Aorta (tissue), 5 donors: ENCODE measurements at regions not wholly inside any gene's neighbourhood (a gene's known extent, or its start where the extent isn't known, plus 50 kb on each side); places are given as distances from the start of the nearest gene placed in this dataset.

Experiments used
- ATAC-seq: fragments of 200-7000 bp; cut with Tn5 transposase; one replicate; pipeline ENCODE4 v1.9.1; 2022; ENCODE audit warnings: moderate library complexity; ENCODE audit not compliant: low FRiP score
- DNase-seq, 2 donors: peaks; one replicate each; pipeline ENCODE4 v3.0.0-alpha.2; 2020
- H3K27ac ChIP-seq, 2 donors: one replicate each; pipeline ENCODE4 v1.5.1; 2013; ENCODE audit warnings: low read length in 2 of 2, mild to moderate bottlenecking in 2 of 2, moderate library complexity in 2 of 2, control low read depth in 1 of 2, inconsistent platforms in 1 of 2, low read depth in 1 of 2
- H3K27me3 ChIP-seq, 2 donors: one replicate each; pipeline ENCODE4 v1.6.1; 2013; ENCODE audit warnings: control low read depth in 1 of 2, low read length in 1 of 2, mild to moderate bottlenecking in 1 of 2, moderate library complexity in 1 of 2; ENCODE audit not compliant: insufficient read depth in 2 of 2, control insufficient read depth in 1 of 2
- H3K36me3 ChIP-seq, 2 donors: one replicate each; pipeline ENCODE4 v1.6.1; 2013; ENCODE audit warnings: control low read depth in 1 of 2, low read length in 1 of 2, mild to moderate bottlenecking in 1 of 2; ENCODE audit not compliant: insufficient read depth in 2 of 2, control insufficient read depth in 1 of 2
- H3K4me1 ChIP-seq, 2 donors: one replicate each; pipeline ENCODE4 v1.6.1; 2013; ENCODE audit warnings: low read length in 2 of 2, control low read depth in 1 of 2, mild to moderate bottlenecking in 1 of 2, moderate library complexity in 1 of 2; ENCODE audit not compliant: insufficient read depth in 2 of 2, control insufficient read depth in 1 of 2
- H3K4me3 ChIP-seq, 2 donors: one replicate each; pipeline ENCODE4 v1.5.1; 2013; ENCODE audit warnings: low read length in 2 of 2, control low read depth in 1 of 2, mild to moderate bottlenecking in 1 of 2
- H3K9me3 ChIP-seq: one replicate; pipeline ENCODE4 v1.6.1; 2013; ENCODE audit warnings: mild to moderate bottlenecking, low read length; ENCODE audit not compliant: control insufficient read depth
- WGBS, 2 donors: extraction: QIAGEN DNeasy Blood & Tissue Kit; methylation state at CpG; one replicate each; pipeline ENCODE4 v1.1.7; 2013; 5-methylcytosine and 5-hydroxymethylcytosine counted together
- intact Hi-C, 2 donors: fragments of 100-400 bp; cut with DNase I; formaldehyde crosslinking; loops; one replicate each; pipeline versions ENCODE4 v1.14.2 to v1.15.0; 2022
- donor health status: healthy with polysubstance abuse.
- donor health status: Bipolar disorder and iron deficiency.
- donor health status: DM: no; HTN: no; CAD: no.
- donor health status: DM: no; HTN: no; CAD: no.
- donor health status: DM: yes; HTN: yes; CAD: no.

DNA sequence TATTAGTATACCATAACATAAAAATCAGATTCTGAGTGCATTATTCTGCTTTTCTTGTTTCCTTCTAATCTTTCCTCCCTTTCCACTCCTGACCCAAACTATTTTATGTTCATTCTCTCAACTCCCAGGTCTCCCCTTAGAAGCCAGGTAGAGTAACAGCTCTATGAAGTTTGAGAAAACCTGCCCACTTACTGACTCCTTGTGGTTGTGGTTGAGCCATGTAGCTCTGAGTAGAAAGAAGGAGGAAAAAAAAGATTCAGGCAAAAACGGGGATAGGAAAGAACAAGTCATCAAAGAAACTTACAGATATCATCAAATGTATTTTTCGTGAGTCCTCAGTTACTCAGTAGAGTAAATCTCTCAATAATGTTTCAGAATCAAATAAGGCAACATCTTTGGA, 216.7 kb downstream of the PMP22 start:
- H3K4me3 ChIP-seq, result no peak overlapping the region
- H3K9me3 ChIP-seq, result peaks cover 2% of the 10 kb centered on the region
- no peak overlapping the region for H3K27ac ChIP-seq
- H3K27me3 ChIP-seq, result no peaks in the 10 kb centered on the region
- 47 to 52% methylated on average over 2 of the region's 2 CpGs for WGBS, 2 donors
- no peak for ATAC-seq
- intact Hi-C loops, result no loop called here
- no peak for DNase-seq
- H3K36me3 ChIP-seq, result no peaks in the 10 kb centered on the region
- no peaks in the 10 kb centered on the region for H3K4me1 ChIP-seq

DNA sequence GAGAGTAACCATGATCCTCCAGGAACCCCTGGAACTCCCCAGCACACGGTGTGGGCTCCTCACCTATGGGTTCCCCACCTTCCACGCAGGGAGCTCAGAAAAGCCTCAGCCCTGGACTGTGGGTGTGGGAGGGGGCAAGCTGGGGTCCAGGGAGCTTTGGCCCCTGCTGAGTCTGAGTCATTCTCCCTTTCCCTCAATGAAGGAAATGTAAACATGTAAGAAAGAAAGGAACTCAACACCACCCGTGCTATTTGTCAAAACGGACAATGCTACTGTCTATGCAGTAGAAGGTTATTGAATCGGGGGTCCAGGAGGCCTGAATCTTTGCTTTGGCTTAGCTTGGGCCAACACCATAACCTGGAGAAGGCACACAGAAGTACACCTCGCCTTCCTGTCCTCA, 222.8 kb downstream of the PMP22 start:
- no peak overlapping the region for H3K4me3 ChIP-seq
- intact Hi-C loops, result no loop called here
- no peaks in the 10 kb centered on the region for H3K4me1 ChIP-seq
- H3K36me3 ChIP-seq, result no peaks in the 10 kb centered on the region
- H3K27ac ChIP-seq, result no peak overlapping the region
- no peaks in the 10 kb centered on the region for H3K27me3 ChIP-seq
- 70 to 72% methylated on average over 6 of the region's 6 CpGs for WGBS, 2 donors
- DNase-seq (no peak), ATAC-seq (no peak)
- H3K9me3 ChIP-seq, result no peaks in the 10 kb centered on the region

DNA sequence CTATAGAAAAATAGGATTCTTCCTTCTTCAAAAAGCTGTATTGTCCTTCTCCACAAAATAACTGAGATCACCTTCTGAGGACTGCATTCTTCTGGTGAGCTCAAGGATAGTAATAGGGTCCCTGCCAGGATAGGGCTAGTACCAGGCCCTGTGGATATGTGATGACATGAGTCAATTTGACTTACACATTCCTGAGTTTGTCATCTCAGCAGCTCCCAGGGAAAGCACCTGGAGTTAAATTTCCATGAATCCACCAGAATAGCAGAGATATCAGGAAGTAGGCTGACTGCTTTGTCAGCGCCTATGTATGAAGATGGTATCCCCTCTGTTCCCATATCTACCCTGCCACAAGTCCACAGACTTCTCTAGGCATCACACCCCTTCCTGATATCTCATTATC, 225.8 kb downstream of the PMP22 start:
- Histone ChIP-seq H3K27me3 (no peaks in the 10 kb centered on the region), H3K4me3 (no peak overlapping the region), H3K4me1 (no peaks in the 10 kb centered on the region), H3K9me3 (no peaks in the 10 kb centered on the region), H3K27ac (no peak overlapping the region), H3K36me3 (no peaks in the 10 kb centered on the region)
- whole genome bisulfite sequencing, 2 donors, result 90 to 92% methylated on average over 1 of the region's 1 CpG
- ATAC-seq, result no peak
- DNase-seq, result no peak
- intact Hi-C loops, result no loop called here

DNA sequence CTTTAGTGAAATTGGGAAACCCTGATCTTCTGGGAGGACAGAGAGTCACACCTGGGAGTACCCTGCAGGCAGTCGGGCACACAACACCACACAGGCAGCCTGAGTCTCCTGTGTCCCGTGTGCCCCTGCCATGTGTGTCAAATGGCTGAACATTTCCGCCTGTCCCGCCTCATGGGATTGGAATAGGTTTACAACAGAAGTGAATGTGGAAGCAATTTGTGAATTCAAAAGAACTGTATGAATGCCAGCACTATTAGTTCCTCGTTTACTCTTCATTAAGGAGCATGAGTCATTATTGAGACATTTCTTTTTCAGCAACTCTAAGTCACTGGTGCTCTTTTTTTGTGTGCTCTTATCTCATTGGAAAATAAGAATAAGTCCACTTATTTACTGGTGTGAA, 226.5 kb downstream of the PMP22 start:
- peak in 1 of 2 donors; percentile 25 for DNase-seq
- no peaks in the 10 kb centered on the region for H3K9me3 ChIP-seq
- WGBS, 2 donors, result 73 to 79% methylated on average over 5 of the region's 5 CpGs
- H3K4me1 ChIP-seq, result no peaks in the 10 kb centered on the region
- H3K36me3 ChIP-seq, result no peaks in the 10 kb centered on the region
- ATAC-seq, result no peak
- no peak overlapping the region for H3K27ac ChIP-seq
- H3K4me3 ChIP-seq, result no peak overlapping the region
- intact Hi-C loops, result no loop called here
- no peaks in the 10 kb centered on the region for H3K27me3 ChIP-seq

DNA sequence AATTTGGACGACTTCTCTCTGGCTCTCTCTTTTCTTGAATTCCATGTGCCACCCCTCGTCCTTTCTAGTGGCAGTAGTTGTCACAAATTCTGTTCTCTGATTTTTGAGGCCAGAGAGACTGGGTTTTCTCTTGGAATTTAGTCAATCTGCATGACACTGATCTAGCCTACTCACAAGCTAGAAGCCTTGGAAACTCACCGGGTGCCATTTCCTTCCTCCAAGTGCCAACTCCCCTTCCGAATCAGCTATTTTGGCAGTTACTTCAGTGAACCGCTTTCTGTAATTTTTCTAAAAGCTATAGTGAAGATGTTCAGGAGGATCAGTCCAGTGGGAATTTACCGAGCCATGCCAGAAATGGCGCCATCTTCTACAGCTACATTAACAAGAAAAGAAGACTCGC, 228.9 kb downstream of the PMP22 start:
- ATAC-seq (no peak), DNase-seq (no peak)
- Histone ChIP-seq H3K27me3 (no peaks in the 10 kb centered on the region), H3K4me3 (no peak overlapping the region), H3K36me3 (no peaks in the 10 kb centered on the region), H3K4me1 (no peaks in the 10 kb centered on the region), H3K9me3 (no peaks in the 10 kb centered on the region), H3K27ac (no peak overlapping the region)
- intact Hi-C loops, result no loop called here
- WGBS, 2 donors, result 62 to 72% methylated on average over 8 of the region's 8 CpGs

DNA sequence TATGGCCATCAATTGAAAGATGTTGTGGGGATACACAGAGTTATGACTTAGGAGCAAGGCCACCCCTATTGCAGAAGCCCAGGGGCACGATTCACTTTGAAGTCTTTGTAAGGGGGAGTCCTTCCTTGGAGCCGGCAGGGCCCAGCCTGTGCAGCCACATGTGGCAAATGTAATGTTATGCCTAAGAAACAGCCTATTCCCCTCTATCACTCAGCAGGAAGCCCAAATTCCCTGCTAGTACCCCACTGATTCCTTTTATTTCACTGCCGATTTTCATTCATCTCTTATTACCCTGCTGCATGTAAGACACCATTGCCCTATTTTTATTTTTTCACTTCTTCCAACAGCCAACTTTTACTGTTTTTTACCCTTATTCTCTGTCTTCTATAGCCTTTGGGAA, 233.2 kb downstream of the PMP22 start:
- no peak for ATAC-seq
- WGBS, 2 donors, result 37 to 38% methylated on average over 3 of the region's 3 CpGs
- H3K27ac ChIP-seq, result no peak overlapping the region
- H3K36me3 ChIP-seq, result no peaks in the 10 kb centered on the region
- no peaks in the 10 kb centered on the region for H3K27me3 ChIP-seq
- no peak for DNase-seq
- H3K4me1 ChIP-seq, result no peaks in the 10 kb centered on the region
- H3K4me3 ChIP-seq, result no peak overlapping the region
- intact Hi-C loops, result no loop called here
- no peaks in the 10 kb centered on the region for H3K9me3 ChIP-seq

DNA sequence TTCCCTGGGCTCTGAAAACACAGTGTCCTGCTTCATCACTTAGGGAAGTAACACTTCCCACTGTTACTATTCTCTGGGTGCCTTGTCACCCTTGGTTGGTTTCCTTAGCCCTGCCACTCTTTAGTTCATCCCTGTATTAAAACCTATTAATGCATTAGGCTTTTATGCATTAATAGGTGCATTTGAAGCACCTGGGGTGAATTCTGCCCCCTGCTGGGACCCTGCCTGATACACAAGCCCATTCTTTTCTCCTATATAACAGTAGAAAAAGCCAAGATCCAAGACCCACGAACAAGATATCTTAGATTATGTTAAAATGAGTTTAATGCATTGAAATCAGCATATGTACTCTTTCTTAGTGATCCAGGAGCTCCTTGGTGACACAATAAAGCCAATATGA, 235.7 kb downstream of the PMP22 start:
- Histone ChIP-seq H3K4me1 (no peaks in the 10 kb centered on the region), H3K36me3 (no peaks in the 10 kb centered on the region), H3K27ac (no peak overlapping the region), H3K9me3 (no peaks in the 10 kb centered on the region), H3K4me3 (no peak overlapping the region), H3K27me3 (no peaks in the 10 kb centered on the region)
- WGBS, 2 donors, result 51 to 61% methylated on average over 1 of the region's 1 CpG
- DNase-seq, result no peak
- intact Hi-C loops, result no loop called here
- no peak for ATAC-seq

DNA sequence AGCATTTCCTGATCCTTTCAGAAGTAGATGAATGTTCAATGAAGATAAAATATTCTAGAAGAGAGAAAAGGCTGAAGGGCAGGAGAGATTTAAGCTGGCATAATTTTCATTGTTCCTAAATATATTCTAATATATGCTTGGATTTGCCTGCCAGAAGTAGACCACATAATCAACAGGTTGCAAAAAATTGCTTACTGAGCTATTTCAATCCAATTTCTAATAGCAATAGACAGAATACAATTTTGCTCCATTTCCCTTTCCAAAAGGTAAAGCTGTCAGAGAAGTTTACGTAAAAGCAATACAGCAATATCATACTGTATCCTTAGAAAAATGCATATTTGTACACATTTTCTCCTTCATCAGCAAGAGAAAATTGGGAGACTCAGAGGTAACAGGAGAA, 237.3 kb downstream of the PMP22 start:
- WGBS, 2 donors, result 87 to 95% methylated on average over 1 of the region's 1 CpG

DNA sequence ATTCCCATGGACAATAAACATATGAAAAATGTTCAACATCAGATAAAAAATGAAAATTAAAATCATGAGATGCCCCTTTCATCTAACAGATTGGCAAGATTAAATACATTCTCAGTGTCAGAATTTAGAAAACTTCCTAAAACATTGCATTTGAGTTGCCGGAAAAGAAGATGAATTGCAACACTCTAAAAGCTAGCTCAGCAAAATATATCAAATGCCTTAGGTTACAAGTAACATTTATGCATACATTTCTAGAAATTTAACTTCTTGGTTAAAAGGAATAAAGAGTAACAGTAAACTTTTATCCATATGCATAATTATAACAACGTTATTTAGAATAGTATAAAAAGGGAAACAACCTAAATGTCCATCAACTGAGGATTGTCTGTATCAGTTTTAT, 239.0 kb downstream of the PMP22 start:
- 55 to 57% methylated on average over 2 of the region's 2 CpGs for WGBS, 2 donors
- H3K36me3 ChIP-seq, result no peaks in the 10 kb centered on the region
- intact Hi-C loops, result no loop called here
- DNase-seq (no peak), ATAC-seq (no peak)
- no peaks in the 10 kb centered on the region for H3K9me3 ChIP-seq
- no peak overlapping the region for H3K27ac ChIP-seq
- no peak overlapping the region for H3K4me3 ChIP-seq
- H3K4me1 ChIP-seq, result no peaks in the 10 kb centered on the region
- H3K27me3 ChIP-seq, result no peaks in the 10 kb centered on the region

More for the DNA sequence above, 237.3 kb downstream of the PMP22 start:
- DNase-seq (no peak), ATAC-seq (no peak)
- intact Hi-C loops, result no loop called here
- Histone ChIP-seq H3K27me3 (no peaks in the 10 kb centered on the region), H3K9me3 (no peaks in the 10 kb centered on the region), H3K4me3 (no peak overlapping the region), H3K36me3 (no peaks in the 10 kb centered on the region), H3K4me1 (no peaks in the 10 kb centered on the region), H3K27ac (no peak overlapping the region)
